ENCODE measurements at regions not wholly inside any gene's neighbourhood (a gene's known extent, or its start where the extent isn't known, plus 50 kb on each side); places are given as distances from the start of the nearest gene placed in this dataset.

GRCh38 chr20:23211164-23211563 lies 125.0 kb upstream of the CD93 start:
- ATAC-seq (no peak), DNase-seq (ENCODE audit: low read depth in 1 of 2, low spot score in 1 of 2) (no peak), FAIRE-seq (no peak)
- Histone ChIP-seq H3K27ac (no peak overlapping the region), H3K4me1 (no peaks in the 10 kb centered on the region), H3K9me3 (no peaks in the 10 kb centered on the region), H3K4me3 (no peak overlapping the region), H3K4me2 (no peak overlapping the region)
- POLR2A ChIA-PET = no interaction called here
- TF ChIP-seq MYC (IDR thresholded peaks at IDR 0.05; ENCODE audit: borderline replicate concordance, low read length) = no peak
- no peak for TF ChIP-seq FOSL2 (IDR thresholded peaks at IDR 0.05)
- no peak for TF ChIP-seq FOSL2 (CRISPR knock-in tag; IDR thresholded peaks at IDR 0.05)
- no peak for TF ChIP-seq HOXA7 (CRISPR knock-in tag; IDR thresholded peaks at IDR 0.05)
- TF ChIP-seq FOSB (CRISPR knock-in tag; IDR thresholded peaks at IDR 0.05) = no peak
- TF ChIP-seq RAD21 (conservative IDR thresholded peaks at IDR 0.05 in 1 of 2, IDR thresholded peaks at IDR 0.05 in 1 of 2) = no peak
- no peak for TF ChIP-seq BHLHE40 (IDR thresholded peaks at IDR 0.05; ENCODE audit: low read depth, low read length)
- 58% methylated on average over 3 of the region's 3 CpGs for WGBS (ENCODE audit: missing lambda C conversion rate)
- CTCF ChIA-PET = interaction anchor here (0.9 to 2.6 kb wide), 3 partner anchors 10 to 34 kb away, joined by 3 to 8 read pairs (median 3); no protein-coding TSS in a partner anchor

GRCh38 chr20:23207826-23208540 lies 121.9 kb upstream of the CD93 start:
- WGBS (ENCODE audit: missing lambda C conversion rate) = 35% methylated on average over 1 of the region's 1 CpG
- CTCF ChIA-PET = no interaction called here

GRCh38 chr20:23206995-23207394 lies 120.9 kb upstream of the CD93 start:
- DNase-seq (ENCODE audit: low read depth in 1 of 2, low spot score in 1 of 2) (no peak), ATAC-seq (no peak), FAIRE-seq (no peak)
- Histone ChIP-seq H3K4me1 (no peaks in the 10 kb centered on the region), H3K27ac (no peak overlapping the region), H3K9me3 (no peaks in the 10 kb centered on the region), H3K4me3 (no peak overlapping the region), H3K4me2 (no peak overlapping the region)
- no peak for TF ChIP-seq EP300 (IDR thresholded peaks at IDR 0.05)
- TF ChIP-seq RNF2 (IDR thresholded peaks at IDR 0.05; ENCODE audit: borderline replicate concordance, low read depth) = no peak
- no peak for TF ChIP-seq NR3C1 (IDR thresholded peaks at IDR 0.05)
- no peak for TF ChIP-seq CHD2 (IDR thresholded peaks at IDR 0.05; ENCODE audit: low read length, partially characterized antibody)
- no peak for TF ChIP-seq TFCP2L1 (CRISPR knock-in tag; IDR thresholded peaks at IDR 0.05)
- CTCF ChIA-PET = interaction anchor here (1.0 to 7.8 kb wide), 5 partner anchors 22 to 516 kb away, joined by 3 to 77 read pairs (median 3); no protein-coding TSS in a partner anchor
- WGBS (ENCODE audit: missing lambda C conversion rate) = 41% methylated on average over 7 of the region's 7 CpGs
- POLR2A ChIA-PET = interaction anchor here (1.0 kb wide), 1 partner anchor 157 kb away, joined by 3 read pairs; no protein-coding TSS in a partner anchor

More at GRCh38 chr20:23207826-23208540, 121.9 kb upstream of the CD93 start:
- ATAC-seq (no peak), DNase-seq (ENCODE audit: low read depth in 1 of 2, low spot score in 1 of 2) (no peak), FAIRE-seq (no peak)
- POLR2A ChIA-PET = no interaction called here
- no peak overlapping the region for H3K4me3 ChIP-seq
- H3K9me3 ChIP-seq = no peaks in the 10 kb centered on the region
- no peak overlapping the region for H3K27ac ChIP-seq
- TF ChIP-seq MAZ (IDR thresholded peaks at IDR 0.05; ENCODE audit: borderline replicate concordance, low read depth, low read length) = no peak
- H3K4me1 ChIP-seq = no peaks in the 10 kb centered on the region
- no peak overlapping the region for H3K4me2 ChIP-seq

GRCh38 chr20:23206061-23206460 lies 119.9 kb upstream of the CD93 start:
- ChIA-PET POLR2A (interaction anchor here (1.0 kb wide), 1 partner anchor 156 kb away, joined by 3 read pairs; no protein-coding TSS in a partner anchor), CTCF (interaction anchor here (0.6 to 7.8 kb wide), 8 partner anchors 14 to 1190 kb away, joined by 3 to 77 read pairs (median 3); no protein-coding TSS in a partner anchor)
- FAIRE-seq = no peak
- Histone ChIP-seq H3K9me3 (no peaks in the 10 kb centered on the region), H3K4me3 (no peak overlapping the region), H3K4me1 (no peaks in the 10 kb centered on the region), H3K27ac (no peak overlapping the region), H3K4me2 (no peak overlapping the region)
- 81% methylated on average over 2 of the region's 2 CpGs for WGBS (ENCODE audit: missing lambda C conversion rate)
- ATAC-seq = no peak
- no peak for DNase-seq (ENCODE audit: low read depth in 1 of 2, low spot score in 1 of 2)
- TF ChIP-seq EHMT2 (IDR thresholded peaks at IDR 0.05; ENCODE audit: low read depth) (no peak), FOXS1 (CRISPR knock-in tag; IDR thresholded peaks at IDR 0.05) (no peak), GATA3 (IDR thresholded peaks at IDR 0.05; ENCODE audit: borderline replicate concordance) (no peak), ESRRA (IDR thresholded peaks at IDR 0.05; ENCODE audit: borderline replicate concordance, low read length) (no peak), USF2 (IDR thresholded peaks at IDR 0.05) (no peak), JUNB (IDR thresholded peaks at IDR 0.05) (no peak), SMC3 (IDR thresholded peaks at IDR 0.05) (no peak), NPAS2 (CRISPR knock-in tag; IDR thresholded peaks at IDR 0.05; ENCODE audit: borderline replicate concordance) (no peak), ELK1 (IDR thresholded peaks at IDR 0.05; ENCODE audit: low read depth, low read length) (no peak), HEYL (CRISPR knock-in tag; IDR thresholded peaks at IDR 0.05) (no peak)
